B cell (primary cell): ENCODE measurements at regions not wholly inside any gene's neighbourhood (a gene's known extent, or its start where the extent isn't known, plus 50 kb on each side); places are given as distances from the start of the nearest gene placed in this dataset.

Experiments used
- ATAC-seq: fragments of 200-7000 bp; cut with Tn5 transposase; one replicate; pipeline ENCODE4 v1.10.0; 2021; ENCODE audit warnings: low read depth, mild to moderate bottlenecking, moderate number of reproducible peaks, moderate library complexity
- CTCF ChIA-PET: fragments of 350-600 bp; sonication (Branson Sonifier 250); formaldehyde crosslinking; loops from one replicate; lab custom pipeline; 2021; ENCODE audit warnings: antibody characterized with exemption, inconsistent platforms; lab: Charles Lee
- POLR2A ChIA-PET: fragments of 350-600 bp; sonication (Branson Sonifier 250); formaldehyde crosslinking; loops from one replicate; lab custom pipeline; 2021; ENCODE audit warnings: antibody characterized with exemption; lab: Charles Lee
- DNase-seq: peaks from one replicate; pipeline ENCODE4 v3.0.0; 2013
- H2AFZ ChIP-seq: 2 replicates; pipeline ENCODE4 v1.6.1; 2012; ENCODE audit warnings: mild to moderate bottlenecking, low read depth, low read length; ENCODE audit not compliant: insufficient read depth, poor library complexity, severe bottlenecking
- H3K27ac ChIP-seq, 2 donors: 1 replicate in 1 of 2; 2 replicates in 1 of 2; pipeline ENCODE4 v1.5.1; 2012 to 2013; ENCODE audit warnings: low read length in 2 of 2, mild to moderate bottlenecking in 2 of 2, moderate library complexity in 1 of 2
- H3K27me3 ChIP-seq, 4 experiments: fragments of 200-600 bp in 1 of 4; sonication (generic) in 1 of 4; replicated peaks in 1 of 4; 1 replicate in 2 of 4; 2 replicates in 2 of 4; pipeline versions ENCODE4 v1.6.1 to v1.7.0; 2013 to 2016; ENCODE audit warnings: low read length in 3 of 4, mild to moderate bottlenecking in 2 of 4, mixed read lengths in 1 of 4, moderate library complexity in 1 of 4; ENCODE audit not compliant: insufficient read depth in 4 of 4, control insufficient read depth in 3 of 4; ENCODE audit errors: control extremely low read depth in 1 of 4
- H3K36me3 ChIP-seq, 2 experiments: replicated peaks in 1 of 2; 1 replicate in 1 of 2; 2 replicates in 1 of 2; pipeline versions ENCODE4 v1.6.1 to v1.7.1; 2013; ENCODE audit warnings: low read length in 1 of 2; ENCODE audit not compliant: insufficient read depth in 2 of 2, control insufficient read depth in 1 of 2; ENCODE audit errors: control extremely low read depth in 1 of 2, extremely low read depth in 1 of 2
- H3K4me1 ChIP-seq, 2 donors: fragments of 200-600 bp in 1 of 2; sonication (generic) in 1 of 2; 1 replicate in 1 of 2; 2 replicates in 1 of 2; pipeline versions ENCODE4 v1.5.1 to v1.6.1; 2013 to 2017; ENCODE audit warnings: low read length in 2 of 2; ENCODE audit not compliant: control insufficient read depth in 2 of 2, insufficient read depth in 2 of 2
- H3K4me2 ChIP-seq: replicated peaks from 2 replicates; pipeline ENCODE3; 2012; ENCODE audit warnings: mild to moderate bottlenecking, low read depth, low read length; ENCODE audit not compliant: poor library complexity, severe bottlenecking
- H3K4me3 ChIP-seq, 5 experiments: fragments of 200-600 bp in 1 of 5; sonication (generic) in 1 of 5; 1 replicate in 3 of 5; 2 replicates in 2 of 5; pipeline versions ENCODE4 v1.5.1 to v1.7.0; 2011 to 2016; ENCODE audit warnings: low read length in 4 of 5, mild to moderate bottlenecking in 4 of 5, low read depth in 2 of 5, control low read depth in 1 of 5, moderate library complexity in 1 of 5; ENCODE audit not compliant: insufficient read depth in 1 of 5; ENCODE audit errors: control extremely low read depth in 1 of 5, extremely low read depth in 1 of 5
- H3K79me2 ChIP-seq: fragments of 200-600 bp; sonication (generic); one replicate; pipeline ENCODE4 v1.6.0; 2016; ENCODE audit warnings: low read length; ENCODE audit not compliant: control insufficient read depth, insufficient read depth
- H3K9ac ChIP-seq: fragments of 200-600 bp; sonication (generic); 2 replicates; pipeline ENCODE4 v1.6.1; 2017; ENCODE audit warnings: mild to moderate bottlenecking, low read length, moderate library complexity
- H3K9me3 ChIP-seq, 3 donors: one replicate each; pipeline versions ENCODE4 v1.6.1 to v1.7.1; 2013; ENCODE audit warnings: low read length in 2 of 3; ENCODE audit not compliant: control insufficient read depth in 2 of 3, insufficient read depth in 1 of 3; ENCODE audit errors: control extremely low read depth in 1 of 3
- H4K20me1 ChIP-seq: 2 replicates; pipeline ENCODE4 v1.6.0; 2012; ENCODE audit warnings: mild to moderate bottlenecking, low read length; ENCODE audit not compliant: insufficient read depth, control insufficient read depth, poor library complexity, severe bottlenecking
- H3K27ac Mint-ChIP-seq: one replicate; pipeline ENCODE4 v1.8.0; 2021; ENCODE audit warnings: mixed read lengths
- H3K27me3 Mint-ChIP-seq: one replicate; pipeline ENCODE4 v1.8.0; 2021; ENCODE audit warnings: mixed read lengths
- H3K4me1 Mint-ChIP-seq: one replicate; pipeline ENCODE4 v1.8.0; 2021; ENCODE audit warnings: mixed read lengths
- H3K4me3 Mint-ChIP-seq: one replicate; pipeline ENCODE4 v1.8.0; 2021; ENCODE audit warnings: mixed read lengths
- H3K9me3 Mint-ChIP-seq: one replicate; pipeline ENCODE4 v1.8.0; 2022; ENCODE audit warnings: mixed read lengths; ENCODE audit not compliant: insufficient read depth
- EZH2 ChIP-seq: IDR thresholded peaks from 2 replicates; pipeline ENCODE4 v1.6.1; 2012; ENCODE audit warnings: borderline replicate concordance, low read depth, mild to moderate bottlenecking, moderate library complexity, low read length; ENCODE audit not compliant: insufficient read depth, poor library complexity, severe bottlenecking
- WGBS: methylation state at CpG from one replicate; pipeline ENCODE4 v1.1.5; 2013; ENCODE audit warnings: missing lambda C conversion rate; ENCODE audit not compliant: insufficient coverage; 5-methylcytosine and 5-hydroxymethylcytosine counted together
- intact Hi-C: fragments of 100-400 bp; cut with micrococcal nuclease; formaldehyde crosslinking; loops from one replicate; pipeline ENCODE4 v1.10.0; 2022
- TF ChIP-seq, protein P1 (sequence below): fragments of 200-600 bp; IDR thresholded peaks from one replicate; pipeline ENCODE4 v1.8.0; 2022; ENCODE audit warnings: antibody characterized with exemption, mild to moderate bottlenecking

DNA sequence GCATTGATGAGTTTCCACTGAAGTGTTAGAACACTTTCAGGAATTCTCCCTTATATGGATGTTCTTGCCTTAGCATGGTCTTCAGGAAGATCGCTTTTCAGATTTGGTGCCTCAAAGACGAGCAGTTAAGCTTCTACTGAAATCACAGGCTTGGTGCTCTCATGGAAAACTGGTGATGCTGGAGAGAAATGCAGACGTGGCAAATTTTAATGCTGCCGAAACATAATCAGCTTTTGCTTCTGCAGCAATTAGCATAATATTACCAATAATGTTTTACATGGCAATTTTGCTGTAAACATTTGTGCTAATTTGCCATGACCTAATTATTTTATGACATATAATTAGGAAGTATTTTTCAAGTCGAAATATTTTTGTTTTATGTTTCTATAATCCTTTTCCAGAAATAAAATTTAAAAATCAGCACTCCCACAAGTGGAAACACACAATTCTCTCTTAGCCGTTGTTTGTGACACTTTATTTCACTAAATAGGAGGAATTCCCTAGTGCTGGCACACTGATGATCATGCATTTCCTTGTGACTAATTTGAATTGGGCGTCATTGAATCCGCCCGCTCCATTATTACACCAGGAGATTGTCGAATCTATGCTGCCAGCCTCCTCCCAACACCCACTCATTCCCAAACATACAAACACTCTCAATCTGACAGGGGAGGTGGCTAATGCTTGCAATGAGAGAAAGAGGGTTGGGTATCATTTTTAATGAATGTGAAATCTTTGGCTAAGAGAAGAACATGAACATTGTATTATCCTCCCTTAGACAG lies 506.8 kb upstream of the PPP2R3A start:
- POLR2A ChIA-PET, result no interaction called here
- H3K27ac Mint-ChIP-seq, result no peak overlapping the region
- Histone ChIP-seq H3K9me3 (peaks cover 0 to 14% (median 0%) of the 10 kb centered on the region in 3 donors), H3K4me1 (peaks cover 7% of the 10 kb centered on the region in 2 donors), H3K27me3 (no peaks in the 10 kb centered on the region), H3K4me2 (no peak overlapping the region), H4K20me1 (no peaks in the 10 kb centered on the region), H3K79me2 (no peaks in the 10 kb centered on the region), H3K9ac (no peak overlapping the region), H3K27ac (no peak overlapping the region), H2AFZ (no peak overlapping the region), H3K4me3 (no peak overlapping the region), H3K36me3 (no peaks in the 10 kb centered on the region)
- DNase-seq (no peak), ATAC-seq (no peak)
- intact Hi-C loops, result no loop called here
- no peak overlapping the region for H3K4me3 Mint-ChIP-seq
- H3K4me1 Mint-ChIP-seq, result peaks cover 22% of the 10 kb centered on the region
- no peaks in the 10 kb centered on the region for H3K27me3 Mint-ChIP-seq
- WGBS, result 92% methylated on average over 3 of the region's 10 CpGs
- TF ChIP-seq EZH2, result no peak
- TF ChIP-seq, protein P1, sequence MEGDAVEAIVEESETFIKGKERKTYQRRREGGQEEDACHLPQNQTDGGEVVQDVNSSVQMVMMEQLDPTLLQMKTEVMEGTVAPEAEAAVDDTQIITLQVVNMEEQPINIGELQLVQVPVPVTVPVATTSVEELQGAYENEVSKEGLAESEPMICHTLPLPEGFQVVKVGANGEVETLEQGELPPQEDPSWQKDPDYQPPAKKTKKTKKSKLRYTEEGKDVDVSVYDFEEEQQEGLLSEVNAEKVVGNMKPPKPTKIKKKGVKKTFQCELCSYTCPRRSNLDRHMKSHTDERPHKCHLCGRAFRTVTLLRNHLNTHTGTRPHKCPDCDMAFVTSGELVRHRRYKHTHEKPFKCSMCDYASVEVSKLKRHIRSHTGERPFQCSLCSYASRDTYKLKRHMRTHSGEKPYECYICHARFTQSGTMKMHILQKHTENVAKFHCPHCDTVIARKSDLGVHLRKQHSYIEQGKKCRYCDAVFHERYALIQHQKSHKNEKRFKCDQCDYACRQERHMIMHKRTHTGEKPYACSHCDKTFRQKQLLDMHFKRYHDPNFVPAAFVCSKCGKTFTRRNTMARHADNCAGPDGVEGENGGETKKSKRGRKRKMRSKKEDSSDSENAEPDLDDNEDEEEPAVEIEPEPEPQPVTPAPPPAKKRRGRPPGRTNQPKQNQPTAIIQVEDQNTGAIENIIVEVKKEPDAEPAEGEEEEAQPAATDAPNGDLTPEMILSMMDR, result no peak
- no peaks in the 10 kb centered on the region for H3K9me3 Mint-ChIP-seq
- CTCF ChIA-PET, result no interaction called here

DNA sequence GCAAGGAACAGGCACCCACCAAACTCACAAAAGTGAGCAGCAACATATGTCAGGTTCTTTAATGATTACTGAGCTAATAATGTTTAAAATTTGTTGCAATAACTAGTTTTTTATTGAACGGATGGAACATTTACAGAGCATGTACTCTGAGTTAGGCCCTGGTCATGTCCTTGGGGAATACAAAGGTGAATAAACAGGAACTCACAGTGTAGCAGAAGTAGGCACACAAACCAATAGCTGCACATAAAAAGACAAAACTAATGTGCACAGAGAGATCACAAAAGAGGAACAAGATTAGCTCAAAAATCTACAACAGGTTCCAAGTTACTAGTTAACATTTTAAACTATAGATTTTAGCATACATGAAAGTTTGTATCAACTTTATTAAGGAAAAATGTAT lies 505.3 kb upstream of the PPP2R3A start:
- intact Hi-C loops, result no loop called here
- Histone ChIP-seq H3K27ac (no peak overlapping the region), H4K20me1 (no peaks in the 10 kb centered on the region), H2AFZ (no peak overlapping the region), H3K4me2 (peak overlapping the region; percentile 21), H3K9me3 (peaks cover 0 to 7% (median 0%) of the 10 kb centered on the region in 3 donors), H3K79me2 (no peaks in the 10 kb centered on the region), H3K4me3 (no peak overlapping the region), H3K27me3 (no peaks in the 10 kb centered on the region), H3K4me1 (peaks cover 7% of the 10 kb centered on the region in 2 donors), H3K9ac (no peak overlapping the region), H3K36me3 (no peaks in the 10 kb centered on the region)
- H3K4me3 Mint-ChIP-seq, result peak overlapping the region; percentile 27
- H3K27ac Mint-ChIP-seq, result peak overlapping the region; percentile 43
- H3K27me3 Mint-ChIP-seq, result no peaks in the 10 kb centered on the region
- POLR2A ChIA-PET, result no interaction called here
- CTCF ChIA-PET, result interaction anchor here (1.2 kb wide), 1 partner anchor 43 kb away, joined by 3 read pairs; no protein-coding TSS in a partner anchor
- H3K9me3 Mint-ChIP-seq, result no peaks in the 10 kb centered on the region
- WGBS, result no CpG with 5 or more reads among the region's 1 CpG
- peaks cover 22% of the 10 kb centered on the region for H3K4me1 Mint-ChIP-seq
- peak; percentile 33 for DNase-seq
- TF ChIP-seq, protein P1, result no peak
- TF ChIP-seq EZH2, result no peak
- peak; percentile 63 for ATAC-seq
